HepG2 (cell line): ENCODE measurements at regions not wholly inside any gene's neighbourhood (a gene's known extent, or its start where the extent isn't known, plus 50 kb on each side); places are given as distances from the start of the nearest gene placed in this dataset.
"Not testable (repeated sequence)": the region's sequence is repeated elsewhere in the genome, so short reads cannot be mapped to it uniquely, and the experiment has no call there.

ENCODE experiments used
- ATAC-seq: fragments of 200-7000 bp; cut with Tn5 transposase; 3 replicates; pipeline ENCODE4 v1.9.1; 2020; ENCODE audit warnings: mild to moderate bottlenecking, moderate library complexity
- BruUV-seq: library from RNA; stranded (reverse); fragments of 400-500 nt; replicated peaks from 2 replicates; lab custom pipeline; 2021; lab: Mats Ljungman, UMichigan
- CTCF ChIA-PET: fragments of 300-600 bp; formaldehyde crosslinking; extraction: SDS; loops from one replicate; lab custom pipeline; 2021; ENCODE audit warnings: low total read pairs, inconsistent platforms, low intra/inter-chr PET ratio; lab: Yijun Ruan, JAX
- POLR2A ChIA-PET: fragments of 350-600 bp; sonication (Branson Sonifier 250); formaldehyde crosslinking; loops from one replicate; lab custom pipeline; 2020; ENCODE audit warnings: antibody characterized with exemption, inconsistent platforms; lab: Yijun Ruan, JAX
- DNase-seq: peaks from one replicate; pipeline ENCODE4 v3.0.0-alpha.2; 2015; ENCODE audit warnings: low spot score
- FAIRE-seq: peaks from 3 replicates; lab custom pipeline; 2011; peaks lifted over from hg19 to GRCh38; lab: Jason Lieb, UNC
- H2AFZ ChIP-seq: one replicate; pipeline ENCODE4 v1.6.1; 2011; ENCODE audit warnings: low read length, inconsistent platforms
- H3K27ac ChIP-seq: fragments of 300-600 bp; 3 replicates; pipeline ENCODE4 v1.8.0; 2011; ENCODE audit warnings: mixed run types, mild to moderate bottlenecking, mixed read lengths, low read length, inconsistent platforms; ENCODE audit not compliant: insufficient read depth; ENCODE audit errors: extremely low read length
- H3K27me3 ChIP-seq, 2 experiments: fragments of 200-600 bp in 1 of 2; 2 replicates in 1 of 2; 3 replicates in 1 of 2; pipeline versions ENCODE4 v1.6.0 to v1.8.0; 2011; ENCODE audit warnings: low read length in 2 of 2, mild to moderate bottlenecking in 2 of 2, moderate library complexity in 2 of 2, inconsistent platforms in 1 of 2; ENCODE audit not compliant: insufficient read depth in 2 of 2, control insufficient read depth in 1 of 2
- H3K36me3 ChIP-seq, 2 experiments: fragments of 200-600 bp in 1 of 2; replicated peaks in 1 of 2; 2 replicates in 1 of 2; 3 replicates in 1 of 2; pipeline versions ENCODE4 v1.5.1 to v1.8.0; 2011; ENCODE audit warnings: low read length in 2 of 2, inconsistent platforms in 1 of 2; ENCODE audit not compliant: insufficient read depth in 2 of 2, control insufficient read depth in 1 of 2
- H3K4me1 ChIP-seq: 2 replicates; pipeline ENCODE4 v1.5.1; 2012; ENCODE audit warnings: low read length, inconsistent platforms; ENCODE audit not compliant: insufficient read depth
- H3K4me2 ChIP-seq: 2 replicates; pipeline ENCODE4 v1.6.0; 2011; ENCODE audit warnings: low read depth, low read length, inconsistent platforms
- H3K4me3 ChIP-seq, 3 experiments: fragments of 200-600 bp in 1 of 3; sonication (generic), shearing (Covaris generic) in 1 of 3; replicated peaks in 1 of 3; 2 replicates each; pipeline ENCODE4 v1.5.1; 2011 to 2016; ENCODE audit warnings: low read length in 3 of 3, inconsistent platforms in 2 of 3, low read depth in 2 of 3, mild to moderate bottlenecking in 2 of 3, control low read depth in 1 of 3, mixed read lengths in 1 of 3; ENCODE audit not compliant: insufficient read depth in 1 of 3
- H3K79me2 ChIP-seq: one replicate; pipeline ENCODE4 v1.6.1; 2011; ENCODE audit warnings: low read length, inconsistent platforms; ENCODE audit not compliant: insufficient read depth
- H3K9ac ChIP-seq: 2 replicates; pipeline ENCODE4 v1.6.0; 2011; ENCODE audit warnings: mild to moderate bottlenecking, low read depth, low read length, inconsistent platforms; ENCODE audit not compliant: insufficient read depth
- H3K9me3 ChIP-seq: 2 replicates; pipeline ENCODE4 v1.5.1; 2012; ENCODE audit warnings: mild to moderate bottlenecking, low read length
- H4K20me1 ChIP-seq: 2 replicates; pipeline ENCODE4 v1.6.0; 2011; ENCODE audit warnings: inconsistent platforms, mild to moderate bottlenecking, low read length, moderate library complexity; ENCODE audit not compliant: insufficient read depth
- ATF4 ChIP-seq, 2 experiments: fragments of 450-650 bp in 1 of 2; sonication (generic) in 1 of 2; formaldehyde crosslinking; IDR thresholded peaks; 2 replicates each; pipeline versions ENCODE4 v1.5.0 to v1.8.0; 2020 to 2022; ENCODE audit warnings: mild to moderate bottlenecking in 1 of 2, missing genetic modification reagents in 1 of 2
- ZBTB1 ChIP-seq: sonication (generic); formaldehyde crosslinking; IDR thresholded peaks from 2 replicates; pipeline ENCODE4 v1.4.0; 2020; ENCODE audit warnings: missing genetic modification reagents, borderline replicate concordance
- ZNF619 ChIP-seq: sonication (generic); formaldehyde crosslinking; IDR thresholded peaks from 2 replicates; pipeline ENCODE4 v1.4.0; 2020; ENCODE audit warnings: mild to moderate bottlenecking, missing genetic modification reagents
- ZSCAN29 ChIP-seq: sonication (generic); formaldehyde crosslinking; conservative IDR thresholded peaks from 2 replicates; pipeline ENCODE4 v1.4.0; 2020; ENCODE audit warnings: mild to moderate bottlenecking, missing genetic modification reagents
- WGBS: methylation state at CpG from one replicate; pipeline ENCODE4 v1.1.6; 2017; ENCODE audit warnings: low lambda C conversion rate; 5-methylcytosine and 5-hydroxymethylcytosine counted together
- in situ Hi-C: cut with HindIII; loops from 2 replicates; pipeline ENCODE4 v1.10.0; 2017; ENCODE audit warnings: low pct_unique_long_range_greater_than_20kb; ENCODE audit not compliant: extremely low pct_ligation_motif_present
- intact Hi-C: fragments of 100-400 bp; cut with micrococcal nuclease; formaldehyde crosslinking; loops from one replicate; pipeline ENCODE4 v1.10.0; 2022; ENCODE audit not compliant: unreplicated experiment

GRCh38 chr7:113188396-113188795 is 70.0 kb upstream of the SMIM30 start (continued):
- TF ChIP-seq ATF4 (CRISPR knock-in tag; IDR thresholded peaks at IDR 0.05), result no peak

GRCh38 chr7:113179313-113179712 is 61.0 kb upstream of the SMIM30 start:
- no peaks in the 10 kb centered on the region for H3K79me2 ChIP-seq
- intact Hi-C loops (no loop called here), in situ Hi-C loops (no loop called here)
- H3K36me3 ChIP-seq, result no peaks in the 10 kb centered on the region
- no peak overlapping the region for H3K4me2 ChIP-seq
- POLR2A ChIA-PET, result no interaction called here
- no peaks in the 10 kb centered on the region for H3K9me3 ChIP-seq
- H2AFZ ChIP-seq, result no peak overlapping the region
- no peaks in the 10 kb centered on the region for H4K20me1 ChIP-seq
- FAIRE-seq, result no peak
- no TSS peak for BruUV-seq
- DNase-seq, result no peak
- CTCF ChIA-PET, result no interaction called here
- no peak overlapping the region for H3K27ac ChIP-seq
- WGBS, result 2% methylated on average over 2 of the region's 2 CpGs
- TF ChIP-seq ZSCAN29 (CRISPR knock-in tag), result no peak
- TF ChIP-seq ZNF619 (CRISPR knock-in tag), result no peak
- H3K9ac ChIP-seq, result no peak overlapping the region
- H3K4me1 ChIP-seq, result no peaks in the 10 kb centered on the region
- no peak overlapping the region for H3K4me3 ChIP-seq
- no peak; the same call in 2 of the 3 replicates for ATAC-seq
- no peaks in the 10 kb centered on the region for H3K27me3 ChIP-seq

- TF ChIP-seq ZBTB1, result no peak
- CTCF ChIA-PET, result no interaction called here
- ATAC-seq (no peak), FAIRE-seq (no peak), DNase-seq (no peak)
- Histone ChIP-seq H3K9ac (no peak overlapping the region), H3K9me3 (no peaks in the 10 kb centered on the region), H3K27me3 (no peaks in the 10 kb centered on the region), H3K4me1 (no peaks in the 10 kb centered on the region), H2AFZ (no peak overlapping the region), H4K20me1 (no peaks in the 10 kb centered on the region), H3K36me3 (no peaks in the 10 kb centered on the region), H3K27ac (no peak overlapping the region), H3K4me3 (no peak overlapping the region), H3K4me2 (no peak overlapping the region), H3K79me2 (no peaks in the 10 kb centered on the region)
- POLR2A ChIA-PET, result no interaction called here
- no TSS peak for BruUV-seq
- intact Hi-C loops (no loop called here), in situ Hi-C loops (no loop called here)
- 0% methylated on average over 3 of the region's 3 CpGs for WGBS
These were observed 58.5 kb upstream of the SMIM30 start for GRCh38 chr7:113176836-113177235.

DNA sequence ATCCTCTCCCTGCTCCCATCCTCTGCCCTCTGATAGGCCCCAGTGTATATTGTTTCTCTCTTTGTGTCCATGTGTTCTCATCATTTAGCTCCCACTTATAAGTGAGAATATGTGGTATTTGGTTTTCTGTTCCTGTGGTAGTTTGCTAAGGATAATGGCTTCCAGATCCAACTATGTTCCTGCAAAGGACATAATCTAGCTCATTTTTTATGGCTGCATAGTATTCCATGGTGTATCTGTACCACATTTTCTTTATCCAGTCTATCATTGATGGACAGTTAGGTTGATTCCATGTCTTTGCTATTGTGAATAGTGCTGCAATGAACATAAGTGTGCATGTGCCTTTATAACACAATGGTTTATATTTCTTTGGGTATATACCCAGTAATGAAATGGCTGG is 57.8 kb upstream of the SMIM30 start:
- ATAC-seq, H3K36me3 ChIP-seq, H3K4me3 ChIP-seq, H3K4me2 ChIP-seq, BruUV-seq, H3K27ac ChIP-seq, in situ Hi-C loops, H3K4me1 ChIP-seq, POLR2A ChIA-PET, FAIRE-seq, H2AFZ ChIP-seq, DNase-seq, H4K20me1 ChIP-seq, H3K9ac ChIP-seq, H3K79me2 ChIP-seq, intact Hi-C loops, CTCF ChIA-PET, H3K9me3 ChIP-seq, H3K27me3 ChIP-seq: not testable (repeated sequence)
